ENCODE measurements at regions not wholly inside any gene's neighbourhood (a gene's known extent, or its start where the extent isn't known, plus 50 kb on each side); places are given as distances from the start of the nearest gene placed in this dataset.
"Not testable (repeated sequence)": the region's sequence is repeated elsewhere in the genome, so short reads cannot be mapped to it uniquely, and the experiment has no call there.

GRCh38 chr5:62218860-62219259, 87.1 kb upstream of the KIF2A start:
- DNase-seq (ENCODE audit: low read depth in 3 of 3): not testable (repeated sequence)

- DNase-seq (ENCODE audit: low read depth in 3 of 3): not testable (repeated sequence)
Measured at GRCh38 chr5:62221881-62222280, 84.1 kb upstream of the KIF2A start.

- not testable (repeated sequence) for DNase-seq (ENCODE audit: low read depth in 3 of 3)
Measured at GRCh38 chr5:62222305-62222704, 83.7 kb upstream of the KIF2A start.

- peak; percentile 54 to 73 (median 70) for DNase-seq (ENCODE audit: low read depth in 3 of 3)
Measured at GRCh38 chr5:62223312-62223670, 82.7 kb upstream of the KIF2A start.

GRCh38 chr5:62224987-62225601, 80.9 kb upstream of the KIF2A start:
- not testable (repeated sequence) for DNase-seq (ENCODE audit: low read depth in 3 of 3)

GRCh38 chr5:62230876-62231388, 75.1 kb upstream of the KIF2A start:
- DNase-seq (ENCODE audit: low read depth in 3 of 3): not testable (repeated sequence)

- DNase-seq (ENCODE audit: low read depth in 3 of 3): no peak
Measured at GRCh38 chr5:62231576-62231975, 74.4 kb upstream of the KIF2A start.

GRCh38 chr5:62232218-62232617, 73.8 kb upstream of the KIF2A start:
- DNase-seq (ENCODE audit: low read depth in 3 of 3): not testable (repeated sequence)

- not testable (repeated sequence) for DNase-seq (ENCODE audit: low read depth in 3 of 3)
Measured at GRCh38 chr5:62233083-62234046, 72.6 kb upstream of the KIF2A start.

- peak in 1 of 3 experiments; percentile 52 for DNase-seq (ENCODE audit: low read depth in 3 of 3)
Measured at GRCh38 chr5:62236593-62236992, 69.4 kb upstream of the KIF2A start.

GRCh38 chr5:62237944-62238343, 68.1 kb upstream of the KIF2A start:
- DNase-seq (ENCODE audit: low read depth in 3 of 3): not testable (repeated sequence)

GRCh38 chr5:62238584-62238983, 67.4 kb upstream of the KIF2A start:
- DNase-seq (ENCODE audit: low read depth in 3 of 3): not testable (repeated sequence)

GRCh38 chr5:62240494-62240893, 65.5 kb upstream of the KIF2A start:
- DNase-seq (ENCODE audit: low read depth in 3 of 3): not testable (repeated sequence)

- not testable (repeated sequence) for DNase-seq (ENCODE audit: low read depth in 3 of 3)
Measured at GRCh38 chr5:62242000-62242399, 64.0 kb upstream of the KIF2A start.

GRCh38 chr5:62243046-62243445, 63.0 kb upstream of the KIF2A start:
- DNase-seq (ENCODE audit: low read depth in 3 of 3): not testable (repeated sequence)

- not testable (repeated sequence) for DNase-seq (ENCODE audit: low read depth in 3 of 3)
Measured at GRCh38 chr5:62248192-62248591, 57.8 kb upstream of the KIF2A start.

- DNase-seq (ENCODE audit: low read depth in 3 of 3): not testable (repeated sequence)
Measured at GRCh38 chr5:62250085-62250484, 55.9 kb upstream of the KIF2A start.

GRCh38 chr5:62250919-62251318, 55.1 kb upstream of the KIF2A start:
- DNase-seq (ENCODE audit: low read depth in 3 of 3): not testable (repeated sequence)

- not testable (repeated sequence) for DNase-seq (ENCODE audit: low read depth in 3 of 3)
Measured at GRCh38 chr5:62252519-62252918, 53.5 kb upstream of the KIF2A start.

GRCh38 chr5:62255551-62255950, 50.5 kb upstream of the KIF2A start:
- DNase-seq (ENCODE audit: low read depth in 3 of 3): not testable (repeated sequence)

- no peak for DNase-seq (ENCODE audit: low read depth in 3 of 3)
Measured at GRCh38 chr5:62256161-62257019, 49.6 kb upstream of the KIF2A start.

Measured in stimulated activated CD4-positive, alpha-beta T cell treated with anti-CD3 and anti-CD28 coated beads, TNF-alpha, amount 100 ng/mL, for 24 hours (primary cell).